MM.1S (cell line): ENCODE measurements at regions not wholly inside any gene's neighbourhood (a gene's known extent, or its start where the extent isn't known, plus 50 kb on each side); places are given as distances from the start of the nearest gene placed in this dataset.

ENCODE experiments used
- EZH2 ChIP-seq: fragments of 300-600 bp; sonication (generic); optimal IDR thresholded peaks from 2 replicates; pipeline ENCODE3; 2017; ENCODE audit warnings: low read depth, mild to moderate bottlenecking, antibody characterized with exemption, low read length, mixed read lengths
- TF ChIP-seq, protein P1 (sequence below): fragments of 300-600 bp; sonication (generic); IDR thresholded peaks from 2 replicates; pipeline ENCODE4 v1.5.1; 2016; ENCODE audit warnings: antibody characterized with exemption, low read length, mixed read lengths

DNA sequence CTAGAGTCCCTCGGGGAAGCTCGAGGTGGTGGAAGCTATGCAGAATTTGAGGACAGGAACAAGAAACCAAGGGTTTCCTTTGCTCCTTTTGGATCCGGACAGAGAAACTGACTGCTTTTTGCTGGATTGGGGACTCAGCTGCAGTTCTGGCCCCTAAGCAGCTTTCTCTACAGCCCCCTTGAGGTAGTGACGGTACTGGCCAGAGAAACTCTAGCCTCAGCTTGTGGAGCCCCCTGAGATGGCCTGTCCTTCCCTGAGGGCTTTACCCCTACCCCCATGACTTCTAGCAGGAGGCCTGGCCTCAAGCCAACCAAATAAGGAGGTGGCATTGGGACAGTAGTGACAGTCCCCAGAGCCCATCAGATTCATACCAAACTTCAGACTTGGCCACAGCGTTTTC is 118.1 kb downstream of the IRX5 start:
- TF ChIP-seq, protein P1, sequence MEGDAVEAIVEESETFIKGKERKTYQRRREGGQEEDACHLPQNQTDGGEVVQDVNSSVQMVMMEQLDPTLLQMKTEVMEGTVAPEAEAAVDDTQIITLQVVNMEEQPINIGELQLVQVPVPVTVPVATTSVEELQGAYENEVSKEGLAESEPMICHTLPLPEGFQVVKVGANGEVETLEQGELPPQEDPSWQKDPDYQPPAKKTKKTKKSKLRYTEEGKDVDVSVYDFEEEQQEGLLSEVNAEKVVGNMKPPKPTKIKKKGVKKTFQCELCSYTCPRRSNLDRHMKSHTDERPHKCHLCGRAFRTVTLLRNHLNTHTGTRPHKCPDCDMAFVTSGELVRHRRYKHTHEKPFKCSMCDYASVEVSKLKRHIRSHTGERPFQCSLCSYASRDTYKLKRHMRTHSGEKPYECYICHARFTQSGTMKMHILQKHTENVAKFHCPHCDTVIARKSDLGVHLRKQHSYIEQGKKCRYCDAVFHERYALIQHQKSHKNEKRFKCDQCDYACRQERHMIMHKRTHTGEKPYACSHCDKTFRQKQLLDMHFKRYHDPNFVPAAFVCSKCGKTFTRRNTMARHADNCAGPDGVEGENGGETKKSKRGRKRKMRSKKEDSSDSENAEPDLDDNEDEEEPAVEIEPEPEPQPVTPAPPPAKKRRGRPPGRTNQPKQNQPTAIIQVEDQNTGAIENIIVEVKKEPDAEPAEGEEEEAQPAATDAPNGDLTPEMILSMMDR: no peak
- no peak for TF ChIP-seq EZH2
